Activated gamma-delta T cell treated with Interleukin-2 at 50 U/mL for 16 hours (primary cell): ENCODE measurements at regions not wholly inside any gene's neighbourhood (a gene's known extent, or its start where the extent isn't known, plus 50 kb on each side); places are given as distances from the start of the nearest gene placed in this dataset.
"Not testable (repeated sequence)": the region's sequence is repeated elsewhere in the genome, so short reads cannot be mapped to it uniquely, and the experiment has no call there.

ENCODE experiments used
- DNase-seq: peaks from one replicate; pipeline ENCODE4 v3.0.0-alpha.2; 2020

- no peak for DNase-seq
Observed at GRCh38 chr4:1572521-1572920, 111.6 kb downstream of the FAM53A start.

- DNase-seq = no peak
Observed at GRCh38 chr4:1572010-1572385, 112.1 kb downstream of the FAM53A start.

GRCh38 chr4:1571165-1572009, 112.7 kb downstream of the FAM53A start:
- no peak for DNase-seq

- no peak for DNase-seq
Observed at GRCh38 chr4:1570291-1571164, 113.6 kb downstream of the FAM53A start.

- no peak for DNase-seq
Observed at GRCh38 chr4:1569461-1570151, 114.5 kb downstream of the FAM53A start.

- no peak for DNase-seq
Observed at GRCh38 chr4:1568855-1569460, 115.2 kb downstream of the FAM53A start.

GRCh38 chr4:1567808-1568581, 116.1 kb downstream of the FAM53A start:
- no peak for DNase-seq

GRCh38 chr4:1567519-1567807, 116.7 kb downstream of the FAM53A start:
- no peak for DNase-seq

GRCh38 chr4:1566838-1567518, 117.1 kb downstream of the FAM53A start:
- no peak for DNase-seq

- DNase-seq = not testable (repeated sequence)
Observed at GRCh38 chr4:1566301-1566837, 117.7 kb downstream of the FAM53A start.

GRCh38 chr4:1565598-1566295, 118.4 kb downstream of the FAM53A start:
- no peak for DNase-seq

- DNase-seq = no peak
Observed at GRCh38 chr4:1564535-1565375, 119.4 kb downstream of the FAM53A start.

GRCh38 chr4:1563768-1564485, 120.2 kb downstream of the FAM53A start:
- no peak for DNase-seq

- DNase-seq = no peak
Observed at GRCh38 chr4:1563241-1563640, 120.9 kb downstream of the FAM53A start.

GRCh38 chr4:1562771-1563170, 121.3 kb downstream of the FAM53A start:
- DNase-seq = no peak

- no peak for DNase-seq
Observed at GRCh38 chr4:1562371-1562770, 121.7 kb downstream of the FAM53A start.

GRCh38 chr4:1561286-1561990, 122.7 kb downstream of the FAM53A start:
- no peak for DNase-seq

GRCh38 chr4:1559896-1560650, 124.0 kb downstream of the FAM53A start:
- DNase-seq = no peak
